Nephron (organoid): ENCODE measurements at regions not wholly inside any gene's neighbourhood (a gene's known extent, or its start where the extent isn't known, plus 50 kb on each side); places are given as distances from the start of the nearest gene placed in this dataset.

Experiments used
- H3K27ac Mint-ChIP-seq, 3 experiments: 2 replicates each; pipeline ENCODE4 v1.8.0; 2020; ENCODE audit warnings: mixed read lengths in 3 of 3, mild to moderate bottlenecking in 2 of 3, moderate library complexity in 1 of 3
- H3K27me3 Mint-ChIP-seq: 2 replicates; pipeline ENCODE4 v1.8.0; 2021; ENCODE audit warnings: low read depth, mild to moderate bottlenecking, moderate library complexity, mixed read lengths
- H3K36me3 Mint-ChIP-seq: 2 replicates; pipeline ENCODE4 v1.8.0; 2020; ENCODE audit warnings: low read depth, mixed read lengths
- H3K4me1 Mint-ChIP-seq: 2 replicates; pipeline ENCODE4 v1.8.0; 2020; ENCODE audit warnings: mixed read lengths
- H3K4me3 Mint-ChIP-seq, 3 experiments: 2 replicates each; pipeline ENCODE4 v1.8.0; 2020; ENCODE audit warnings: mild to moderate bottlenecking in 3 of 3, mixed read lengths in 3 of 3, moderate library complexity in 2 of 3
- H3K9me3 Mint-ChIP-seq: 2 replicates; pipeline ENCODE4 v1.8.0; 2020; ENCODE audit warnings: mixed read lengths
- CTCF ChIP-seq, 3 experiments: fragments of 200-600 bp; sonication (generic); IDR thresholded peaks; one replicate each; pipeline ENCODE4 v1.5.0; 2021; ENCODE audit warnings: antibody characterized with exemption in 3 of 3; ENCODE audit not compliant: unreplicated experiment in 3 of 3

- peaks cover 22% of the 10 kb centered on the region for H3K4me1 Mint-ChIP-seq
- H3K27me3 Mint-ChIP-seq, result peaks cover 7% of the 10 kb centered on the region
- no peak for TF ChIP-seq CTCF (IDR thresholded peaks at IDR 0.05; ENCODE audit: unreplicated experiment in 3 of 3)
- H3K9me3 Mint-ChIP-seq, result no peaks in the 10 kb centered on the region
- H3K4me3 Mint-ChIP-seq, result no peak overlapping the region
- H3K27ac Mint-ChIP-seq, result no peak overlapping the region
- H3K36me3 Mint-ChIP-seq, result no peaks in the 10 kb centered on the region
Measured at GRCh38 chr11:119901657-119902577, 172.9 kb upstream of the NECTIN1 start.

GRCh38 chr11:119899997-119900396, 171.0 kb upstream of the NECTIN1 start:
- Mint-ChIP-seq H3K4me1 (peaks cover 24% of the 10 kb centered on the region), H3K4me3 (no peak overlapping the region), H3K27ac (no peak overlapping the region), H3K36me3 (no peaks in the 10 kb centered on the region), H3K9me3 (no peaks in the 10 kb centered on the region), H3K27me3 (peaks cover 12% of the 10 kb centered on the region)
- no peak for TF ChIP-seq CTCF (IDR thresholded peaks at IDR 0.05; ENCODE audit: unreplicated experiment in 3 of 3)

GRCh38 chr11:119897576-119897975, 168.6 kb upstream of the NECTIN1 start:
- H3K4me3 Mint-ChIP-seq, result no peak overlapping the region
- peaks cover 28% of the 10 kb centered on the region for H3K27me3 Mint-ChIP-seq
- no peak overlapping the region for H3K27ac Mint-ChIP-seq
- no peaks in the 10 kb centered on the region for H3K36me3 Mint-ChIP-seq
- no peak for TF ChIP-seq CTCF (IDR thresholded peaks at IDR 0.05; ENCODE audit: unreplicated experiment in 3 of 3)
- peaks cover 20% of the 10 kb centered on the region for H3K4me1 Mint-ChIP-seq
- no peaks in the 10 kb centered on the region for H3K9me3 Mint-ChIP-seq

GRCh38 chr11:119897046-119897440, 168.0 kb upstream of the NECTIN1 start:
- Mint-ChIP-seq H3K27ac (no peak overlapping the region), H3K9me3 (no peaks in the 10 kb centered on the region), H3K27me3 (peaks cover 32% of the 10 kb centered on the region)

GRCh38 chr11:119896387-119897045, 167.5 kb upstream of the NECTIN1 start:
- H3K27ac Mint-ChIP-seq, result no peak overlapping the region
- TF ChIP-seq CTCF (IDR thresholded peaks at IDR 0.05; ENCODE audit: unreplicated experiment in 3 of 3), result no peak
- peaks cover 34% of the 10 kb centered on the region for H3K27me3 Mint-ChIP-seq
- no peak overlapping the region for H3K4me3 Mint-ChIP-seq
- no peaks in the 10 kb centered on the region for H3K36me3 Mint-ChIP-seq
- peaks cover 25% of the 10 kb centered on the region for H3K4me1 Mint-ChIP-seq
- H3K9me3 Mint-ChIP-seq, result no peaks in the 10 kb centered on the region

More at GRCh38 chr11:119897046-119897440, 168.0 kb upstream of the NECTIN1 start:
- peaks cover 23% of the 10 kb centered on the region for H3K4me1 Mint-ChIP-seq
- no peak overlapping the region for H3K4me3 Mint-ChIP-seq
- no peak for TF ChIP-seq CTCF (IDR thresholded peaks at IDR 0.05; ENCODE audit: unreplicated experiment in 3 of 3)
- no peaks in the 10 kb centered on the region for H3K36me3 Mint-ChIP-seq
